HepG2 (cell line): ENCODE measurements at regions not wholly inside any gene's neighbourhood (a gene's known extent, or its start where the extent isn't known, plus 50 kb on each side); places are given as distances from the start of the nearest gene placed in this dataset.

Experiments
- ATAC-seq: fragments of 200-7000 bp; cut with Tn5 transposase; 3 replicates; pipeline ENCODE4 v1.9.1; 2020; ENCODE audit warnings: mild to moderate bottlenecking, moderate library complexity
- BruUV-seq: library from RNA; stranded (reverse); fragments of 400-500 nt; replicated peaks from 2 replicates; lab custom pipeline; 2021; lab: Mats Ljungman, UMichigan
- CTCF ChIA-PET: fragments of 300-600 bp; formaldehyde crosslinking; extraction: SDS; loops from one replicate; lab custom pipeline; 2021; ENCODE audit warnings: low total read pairs, inconsistent platforms, low intra/inter-chr PET ratio; lab: Yijun Ruan, JAX
- POLR2A ChIA-PET: fragments of 350-600 bp; sonication (Branson Sonifier 250); formaldehyde crosslinking; loops from one replicate; lab custom pipeline; 2020; ENCODE audit warnings: antibody characterized with exemption, inconsistent platforms; lab: Yijun Ruan, JAX
- DNase-seq: peaks from one replicate; pipeline ENCODE4 v3.0.0-alpha.2; 2015; ENCODE audit warnings: low spot score
- FAIRE-seq: peaks from 3 replicates; lab custom pipeline; 2011; peaks lifted over from hg19 to GRCh38; lab: Jason Lieb, UNC
- H2AFZ ChIP-seq: one replicate; pipeline ENCODE4 v1.6.1; 2011; ENCODE audit warnings: low read length, inconsistent platforms
- H3K27ac ChIP-seq: fragments of 300-600 bp; 3 replicates; pipeline ENCODE4 v1.8.0; 2011; ENCODE audit warnings: mixed run types, mild to moderate bottlenecking, mixed read lengths, low read length, inconsistent platforms; ENCODE audit not compliant: insufficient read depth; ENCODE audit errors: extremely low read length
- H3K27me3 ChIP-seq, 2 experiments: fragments of 200-600 bp in 1 of 2; 2 replicates in 1 of 2; 3 replicates in 1 of 2; pipeline versions ENCODE4 v1.6.0 to v1.8.0; 2011; ENCODE audit warnings: low read length in 2 of 2, mild to moderate bottlenecking in 2 of 2, moderate library complexity in 2 of 2, inconsistent platforms in 1 of 2; ENCODE audit not compliant: insufficient read depth in 2 of 2, control insufficient read depth in 1 of 2
- H3K36me3 ChIP-seq, 2 experiments: fragments of 200-600 bp in 1 of 2; replicated peaks in 1 of 2; 2 replicates in 1 of 2; 3 replicates in 1 of 2; pipeline versions ENCODE4 v1.5.1 to v1.8.0; 2011; ENCODE audit warnings: low read length in 2 of 2, inconsistent platforms in 1 of 2; ENCODE audit not compliant: insufficient read depth in 2 of 2, control insufficient read depth in 1 of 2
- H3K4me1 ChIP-seq: 2 replicates; pipeline ENCODE4 v1.5.1; 2012; ENCODE audit warnings: low read length, inconsistent platforms; ENCODE audit not compliant: insufficient read depth
- H3K4me2 ChIP-seq: 2 replicates; pipeline ENCODE4 v1.6.0; 2011; ENCODE audit warnings: low read depth, low read length, inconsistent platforms
- H3K4me3 ChIP-seq, 3 experiments: fragments of 200-600 bp in 1 of 3; sonication (generic), shearing (Covaris generic) in 1 of 3; replicated peaks in 1 of 3; 2 replicates each; pipeline ENCODE4 v1.5.1; 2011 to 2016; ENCODE audit warnings: low read length in 3 of 3, inconsistent platforms in 2 of 3, low read depth in 2 of 3, mild to moderate bottlenecking in 2 of 3, control low read depth in 1 of 3, mixed read lengths in 1 of 3; ENCODE audit not compliant: insufficient read depth in 1 of 3
- H3K79me2 ChIP-seq: one replicate; pipeline ENCODE4 v1.6.1; 2011; ENCODE audit warnings: low read length, inconsistent platforms; ENCODE audit not compliant: insufficient read depth
- H3K9ac ChIP-seq: 2 replicates; pipeline ENCODE4 v1.6.0; 2011; ENCODE audit warnings: mild to moderate bottlenecking, low read depth, low read length, inconsistent platforms; ENCODE audit not compliant: insufficient read depth
- H3K9me3 ChIP-seq: 2 replicates; pipeline ENCODE4 v1.5.1; 2012; ENCODE audit warnings: mild to moderate bottlenecking, low read length
- H4K20me1 ChIP-seq: 2 replicates; pipeline ENCODE4 v1.6.0; 2011; ENCODE audit warnings: inconsistent platforms, mild to moderate bottlenecking, low read length, moderate library complexity; ENCODE audit not compliant: insufficient read depth
- ADNP ChIP-seq: sonication (generic); formaldehyde crosslinking; IDR thresholded peaks from 2 replicates; pipeline ENCODE4 v1.4.0; 2020; ENCODE audit warnings: missing genetic modification reagents
- ARNT2 ChIP-seq: sonication (generic); formaldehyde crosslinking; IDR thresholded peaks from 2 replicates; pipeline ENCODE4 v1.8.0; 2022; ENCODE audit warnings: mild to moderate bottlenecking, low read depth, missing genetic modification reagents, moderate library complexity
- GPN1 ChIP-seq: sonication (generic); formaldehyde crosslinking; IDR thresholded peaks from 2 replicates; pipeline ENCODE4 v1.5.1; 2020; ENCODE audit warnings: missing genetic modification reagents, borderline replicate concordance
- HOXA3 ChIP-seq: sonication (generic); formaldehyde crosslinking; IDR thresholded peaks from 2 replicates; pipeline ENCODE4 v1.5.0; 2020; ENCODE audit warnings: missing genetic modification reagents
- MBNL3 ChIP-seq: fragments of 250-450 bp; sonication (Bioruptor Pico); conservative IDR thresholded peaks from 2 replicates; pipeline ENCODE4 v1.8.0; 2022; ENCODE audit warnings: mild to moderate bottlenecking, inconsistent platforms
- MYPOP ChIP-seq: sonication (generic); formaldehyde crosslinking; IDR thresholded peaks from 2 replicates; pipeline ENCODE4 v1.8.1; 2023; ENCODE audit warnings: mild to moderate bottlenecking, moderate library complexity, missing genetic modification reagents
- RBAK ChIP-seq: sonication (generic); formaldehyde crosslinking; IDR thresholded peaks from 2 replicates; pipeline ENCODE4 v1.5.1; 2020; ENCODE audit warnings: mild to moderate bottlenecking, missing genetic modification reagents
- SCMH1 ChIP-seq: sonication (generic); formaldehyde crosslinking; IDR thresholded peaks from 2 replicates; pipeline ENCODE4 v1.9.0; 2021; ENCODE audit warnings: missing genetic modification reagents, mild to moderate bottlenecking, borderline replicate concordance
- SMAD3 ChIP-seq: sonication (generic); formaldehyde crosslinking; IDR thresholded peaks from 2 replicates; pipeline ENCODE4 v1.4.0; 2020; ENCODE audit warnings: missing genetic modification reagents
- ZBTB42 ChIP-seq: sonication (generic); formaldehyde crosslinking; IDR thresholded peaks from 2 replicates; pipeline ENCODE4 v1.5.0; 2020; ENCODE audit warnings: mild to moderate bottlenecking, missing genetic modification reagents
- ZNF101 ChIP-seq: sonication (generic); formaldehyde crosslinking; IDR thresholded peaks from 2 replicates; pipeline ENCODE4 v1.4.0; 2020; ENCODE audit warnings: mild to moderate bottlenecking, low read depth, missing genetic modification reagents, borderline replicate concordance
- ZNF24 ChIP-seq: fragments of 450-650 bp; IDR thresholded peaks from 2 replicates; pipeline ENCODE4 v1.6.1; 2017; ENCODE audit warnings: antibody characterized with exemption, mild to moderate bottlenecking
- ZNF747 ChIP-seq: sonication (generic); formaldehyde crosslinking; IDR thresholded peaks from 2 replicates; pipeline ENCODE4 v1.8.1; 2023; ENCODE audit warnings: missing genetic modification reagents, mild to moderate bottlenecking, borderline replicate concordance
- ZNF775 ChIP-seq: sonication (generic); formaldehyde crosslinking; IDR thresholded peaks from 2 replicates; pipeline ENCODE4 v1.4.0; 2020; ENCODE audit warnings: missing genetic modification reagents, mild to moderate bottlenecking, moderate library complexity, borderline replicate concordance
- WGBS: methylation state at CpG from one replicate; pipeline ENCODE4 v1.1.6; 2017; ENCODE audit warnings: low lambda C conversion rate; 5-methylcytosine and 5-hydroxymethylcytosine counted together
- in situ Hi-C: cut with HindIII; loops from 2 replicates; pipeline ENCODE4 v1.10.0; 2017; ENCODE audit warnings: low pct_unique_long_range_greater_than_20kb; ENCODE audit not compliant: extremely low pct_ligation_motif_present
- intact Hi-C: fragments of 100-400 bp; cut with micrococcal nuclease; formaldehyde crosslinking; loops from one replicate; pipeline ENCODE4 v1.10.0; 2022; ENCODE audit not compliant: unreplicated experiment
- TF ChIP-seq, protein P1 (sequence below): sonication (generic); formaldehyde crosslinking; IDR thresholded peaks from 2 replicates; pipeline ENCODE4 v1.4.0; 2020; ENCODE audit warnings: missing genetic modification reagents

GRCh38 chr6:169321546-169321945, 67.9 kb upstream of the THBS2 start:
- POLR2A ChIA-PET = no interaction called here
- Histone ChIP-seq H3K9ac (no peak overlapping the region), H3K4me3 (no peak overlapping the region), H3K27me3 (peaks cover 1 to 53% of the 10 kb centered on the region in 2 experiments; a peak in 4 of 5 replicates)
- BruUV-seq = no TSS peak
- no peak for TF ChIP-seq HOXA3 (CRISPR knock-in tag)
- TF ChIP-seq RBAK (CRISPR knock-in tag) = no peak
- TF ChIP-seq, protein P1, sequence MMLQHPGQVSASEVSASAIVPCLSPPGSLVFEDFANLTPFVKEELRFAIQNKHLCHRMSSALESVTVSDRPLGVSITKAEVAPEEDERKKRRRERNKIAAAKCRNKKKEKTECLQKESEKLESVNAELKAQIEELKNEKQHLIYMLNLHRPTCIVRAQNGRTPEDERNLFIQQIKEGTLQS (CRISPR knock-in tag) = no peak
- no peak for TF ChIP-seq ZBTB42 (CRISPR knock-in tag)
- TF ChIP-seq MBNL3 (CRISPR knock-in tag) = no peak
- no peak for TF ChIP-seq SMAD3 (CRISPR knock-in tag)
- no peak for TF ChIP-seq ARNT2 (CRISPR knock-in tag)
- TF ChIP-seq MYPOP = no peak
- TF ChIP-seq ZNF101 = no peak
- no peak for TF ChIP-seq ZNF775 (CRISPR knock-in tag)
- TF ChIP-seq ZNF24 = no peak
- TF ChIP-seq GPN1 (CRISPR knock-in tag) = no peak
- TF ChIP-seq SCMH1 = no peak
- TF ChIP-seq ZNF747 (CRISPR knock-in tag) = no peak
- no peak for TF ChIP-seq ADNP (CRISPR knock-in tag)
- TF ChIP-seq, all 625 proteins: peak for 0
- FAIRE-seq (no peak), ATAC-seq (no peak), DNase-seq (no peak)
- in situ Hi-C loops (loop anchor here (10.0 kb wide), 1 partner anchor 367 kb away; no protein-coding TSS in a partner anchor), intact Hi-C loops (no loop called here)
- H3K9me3 ChIP-seq = no peaks in the 10 kb centered on the region
- 11% methylated on average over 7 of the region's 7 CpGs for WGBS
- H3K4me2 ChIP-seq = no peak overlapping the region
- H3K4me1 ChIP-seq = no peaks in the 10 kb centered on the region
- H3K36me3 ChIP-seq = no peaks in the 10 kb centered on the region
- H3K79me2 ChIP-seq = no peaks in the 10 kb centered on the region
- CTCF ChIA-PET = no interaction called here
- no peak overlapping the region for H3K27ac ChIP-seq
- H2AFZ ChIP-seq = no peak overlapping the region
- no peaks in the 10 kb centered on the region for H4K20me1 ChIP-seq
